ENCODE measurements at regions not wholly inside any gene's neighbourhood (a gene's known extent, or its start where the extent isn't known, plus 50 kb on each side); places are given as distances from the start of the nearest gene placed in this dataset.

DNA sequence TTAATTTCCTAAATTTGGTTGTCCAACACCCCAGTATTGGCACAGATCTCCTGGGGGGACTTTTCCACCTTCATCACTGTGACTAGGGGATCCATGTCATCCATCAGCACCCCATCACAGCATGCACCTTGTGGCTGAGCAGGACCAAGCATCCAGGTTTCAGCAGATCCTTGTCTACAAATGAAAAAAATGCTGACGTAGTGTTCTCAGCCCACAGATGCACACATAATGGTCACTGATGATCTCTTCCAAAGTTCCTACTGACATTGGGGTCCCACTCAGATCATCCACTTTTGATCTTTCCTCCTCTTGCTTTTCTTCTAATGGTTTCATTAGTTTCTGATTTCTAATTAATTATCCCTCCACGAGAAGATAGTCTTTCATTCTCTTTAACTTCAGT is 373.1 kb downstream of the TBX15 start:
- Histone ChIP-seq H3K9ac (ENCODE audit: low read depth, low read length) (no peak overlapping the region), H3K9me3 (ENCODE audit: control insufficient read depth, insufficient read depth, low read length) (no peaks in the 10 kb centered on the region; the same call in 1 of the 2 replicates), H3K27ac (ENCODE audit: insufficient read depth, low read length) (no peak overlapping the region), H4K5ac (ENCODE audit: low read depth, low read length) (no peak overlapping the region), H3K23ac (ENCODE audit: low read depth, low read length) (no peak overlapping the region), H4K91ac (ENCODE audit: insufficient read depth, low read depth, low read length) (no peak overlapping the region), H2BK5ac (ENCODE audit: low read depth, low read length, poor library complexity, severe bottlenecking) (no peak overlapping the region), H3K79me1 (ENCODE audit: low read depth in 1 of 2, low read length in 2 of 2) (no peaks in the 10 kb centered on the region), H3K18ac (ENCODE audit: low read depth, low read length) (no peak overlapping the region), H3K36me3 (ENCODE audit: control insufficient read depth, insufficient read depth, low read length) (no peaks in the 10 kb centered on the region), H4K20me1 (ENCODE audit: insufficient read depth, low read length) (no peaks in the 10 kb centered on the region), H3K27me3 (ENCODE audit: control insufficient read depth, insufficient read depth, low read length) (no peaks in the 10 kb centered on the region), H3K4me3 (ENCODE audit: insufficient read depth, low read depth, low read length) (no peak overlapping the region), H2AFZ (replicated peaks; ENCODE audit: low read length, poor library complexity) (no peak overlapping the region), H3K9me1 (ENCODE audit: insufficient read depth, low read length) (no peaks in the 10 kb centered on the region), H2AK9ac (replicated peaks; ENCODE audit: low read depth, low read length, poor library complexity) (no peak overlapping the region), H3K4me2 (ENCODE audit: low read depth, low read length) (no peak overlapping the region), H2BK20ac (ENCODE audit: low read depth, low read length) (no peak overlapping the region), H3K4ac (ENCODE audit: low read depth, low read length) (no peak overlapping the region), H3K14ac (replicated peaks; ENCODE audit: low read depth, low read length) (no peak overlapping the region), H4K8ac (ENCODE audit: low read depth in 2 of 2, low read length in 2 of 2) (no peak overlapping the region), H3K4me1 (ENCODE audit: control insufficient read depth, insufficient read depth, low read length) (no peaks in the 10 kb centered on the region), H2AK5ac (ENCODE audit: low read depth, low read length) (no peak overlapping the region), H2BK15ac (ENCODE audit: low read depth, low read length) (no peak overlapping the region), H2BK120ac (ENCODE audit: low read depth, low read length) (no peak overlapping the region), H3K56ac (ENCODE audit: extremely low read depth, insufficient read depth, low read length) (no peak overlapping the region)
- CTCF ChIA-PET: no interaction called here
- dilution Hi-C loops (cut with HindIII; ENCODE audit: low sequenced_read_pairs, unreplicated experiment) (no loop called here), in situ Hi-C loops (cut with MboI; ENCODE audit: low sequenced_read_pairs) (no loop called here), intact Hi-C loops (cut with micrococcal nuclease) (no loop called here)
- DNase-seq: no peak
- TF ChIP-seq NFE2L2 (IDR thresholded peaks at IDR 0.05; ENCODE audit: low read depth, low read length) (no peak), FOS (IDR thresholded peaks at IDR 0.05; ENCODE audit: low read depth, low read length) (no peak), MAFK (IDR thresholded peaks at IDR 0.05; ENCODE audit: low read depth, low read length) (peak; percentile 76), BHLHE40 (IDR thresholded peaks at IDR 0.05; ENCODE audit: low read depth, low read length) (no peak), MXI1 (IDR thresholded peaks at IDR 0.05; ENCODE audit: borderline replicate concordance, low read depth, low read length) (no peak)
- TF ChIP-seq, protein P1, sequence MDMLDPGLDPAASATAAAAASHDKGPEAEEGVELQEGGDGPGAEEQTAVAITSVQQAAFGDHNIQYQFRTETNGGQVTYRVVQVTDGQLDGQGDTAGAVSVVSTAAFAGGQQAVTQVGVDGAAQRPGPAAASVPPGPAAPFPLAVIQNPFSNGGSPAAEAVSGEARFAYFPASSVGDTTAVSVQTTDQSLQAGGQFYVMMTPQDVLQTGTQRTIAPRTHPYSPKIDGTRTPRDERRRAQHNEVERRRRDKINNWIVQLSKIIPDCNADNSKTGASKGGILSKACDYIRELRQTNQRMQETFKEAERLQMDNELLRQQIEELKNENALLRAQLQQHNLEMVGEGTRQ (IDR thresholded peaks at IDR 0.05; ENCODE audit: low read depth, low read length): no peak
- POLR2A ChIA-PET (ENCODE audit: unreplicated experiment): no interaction called here
- no TSS peak for BruUV-seq (replicated peaks)
- WGBS, 2 experiments (ENCODE audit: extremely low coverage in 2 of 2, insufficient read length in 1 of 2): 80% methylated on average over 1 of the region's 2 CpGs; no CpG with 5 or more reads in 1 of the 2 experiments
- no peak for ATAC-seq (ENCODE audit: low read depth)
